ENCODE measurements at regions not wholly inside any gene's neighbourhood (a gene's known extent, or its start where the extent isn't known, plus 50 kb on each side); places are given as distances from the start of the nearest gene placed in this dataset.

GRCh38 chr3:28923994-28924393 lies 356.9 kb upstream of the RBMS3 start:
- no peaks in the 10 kb centered on the region for H3K27me3 Mint-ChIP-seq
- ATAC-seq (replicated peaks) = no peak
- H3K4me3 Mint-ChIP-seq = no peak overlapping the region
- no peak overlapping the region for H3K27ac Mint-ChIP-seq
- H3K36me3 Mint-ChIP-seq = no peaks in the 10 kb centered on the region
- DNase-seq = no peak
- H3K9me3 Mint-ChIP-seq = no peaks in the 10 kb centered on the region
- H3K4me1 Mint-ChIP-seq = no peaks in the 10 kb centered on the region

- Mint-ChIP-seq H3K4me3 (no peak overlapping the region), H3K9me3 (no peaks in the 10 kb centered on the region), H3K4me1 (no peaks in the 10 kb centered on the region), H3K27me3 (no peaks in the 10 kb centered on the region), H3K27ac (no peak overlapping the region), H3K36me3 (no peaks in the 10 kb centered on the region)
- DNase-seq (no peak), ATAC-seq (replicated peaks) (no peak)
These were observed 356.0 kb upstream of the RBMS3 start for GRCh38 chr3:28924744-28925360.

GRCh38 chr3:28933337-28933736 lies 347.5 kb upstream of the RBMS3 start:
- Mint-ChIP-seq H3K27ac (no peak overlapping the region), H3K27me3 (peaks cover 0 to 6% of the 10 kb centered on the region in 2 donors), H3K4me3 (no peak overlapping the region), H3K36me3 (no peaks in the 10 kb centered on the region), H3K4me1 (peaks cover 13 to 17% of the 10 kb centered on the region in 2 donors), H3K9me3 (no peaks in the 10 kb centered on the region)
- ATAC-seq (replicated peaks) (no peak), DNase-seq (no peak)

- ATAC-seq (replicated peaks) = no peak
- H3K4me1 Mint-ChIP-seq = peaks cover 13 to 22% of the 10 kb centered on the region in 2 donors
- no peaks in the 10 kb centered on the region for H3K9me3 Mint-ChIP-seq
- DNase-seq = no peak
- peaks cover 0 to 6% of the 10 kb centered on the region in 2 donors for H3K27me3 Mint-ChIP-seq
- H3K36me3 Mint-ChIP-seq = no peaks in the 10 kb centered on the region
- H3K4me3 Mint-ChIP-seq = no peak overlapping the region
- H3K27ac Mint-ChIP-seq = no peak overlapping the region
These were observed 346.6 kb upstream of the RBMS3 start for GRCh38 chr3:28934126-28934813.

GRCh38 chr3:28935146-28935545 lies 345.7 kb upstream of the RBMS3 start:
- H3K36me3 Mint-ChIP-seq = no peaks in the 10 kb centered on the region
- no peak overlapping the region for H3K4me3 Mint-ChIP-seq
- no peak overlapping the region for H3K27ac Mint-ChIP-seq

GRCh38 chr3:28936154-28936553 lies 344.7 kb upstream of the RBMS3 start:
- peaks cover 24 to 38% of the 10 kb centered on the region in 2 donors for H3K4me1 Mint-ChIP-seq
- H3K27ac Mint-ChIP-seq = no peak overlapping the region
- ATAC-seq (replicated peaks) (no peak), DNase-seq (no peak)
- no peaks in the 10 kb centered on the region for H3K9me3 Mint-ChIP-seq
- no peaks in the 10 kb centered on the region for H3K36me3 Mint-ChIP-seq
- no peak overlapping the region for H3K4me3 Mint-ChIP-seq
- peaks cover 0 to 6% of the 10 kb centered on the region in 2 donors for H3K27me3 Mint-ChIP-seq

More at GRCh38 chr3:28935146-28935545, 345.7 kb upstream of the RBMS3 start:
- ATAC-seq (replicated peaks) (peak; percentile 42 to 63), DNase-seq (no peak)
- Mint-ChIP-seq H3K4me1 (peaks cover 17 to 28% of the 10 kb centered on the region in 2 donors), H3K27me3 (peaks cover 0 to 6% of the 10 kb centered on the region in 2 donors), H3K9me3 (no peaks in the 10 kb centered on the region)

- Mint-ChIP-seq H3K4me1 (peaks cover 14 to 30% of the 10 kb centered on the region in 2 donors), H3K27ac (no peak overlapping the region), H3K9me3 (no peaks in the 10 kb centered on the region), H3K36me3 (no peaks in the 10 kb centered on the region), H3K27me3 (peaks cover 3 to 6% of the 10 kb centered on the region in 2 donors), H3K4me3 (peak overlapping the region; percentile 15 to 46)
- peak; percentile 73 to 86 for ATAC-seq (replicated peaks)
- DNase-seq = no peak
These were observed 340.3 kb upstream of the RBMS3 start for GRCh38 chr3:28940530-28940929.

GRCh38 chr3:28940994-28941393 lies 339.9 kb upstream of the RBMS3 start:
- ATAC-seq (replicated peaks) (peak; percentile 10 to 27), DNase-seq (no peak)
- no peak overlapping the region for H3K4me3 Mint-ChIP-seq
- no peaks in the 10 kb centered on the region for H3K36me3 Mint-ChIP-seq
- H3K4me1 Mint-ChIP-seq = peaks cover 14 to 33% of the 10 kb centered on the region in 2 donors
- H3K27me3 Mint-ChIP-seq = peaks cover 3 to 4% of the 10 kb centered on the region in 2 donors
- no peaks in the 10 kb centered on the region for H3K9me3 Mint-ChIP-seq
- H3K27ac Mint-ChIP-seq = no peak overlapping the region

GRCh38 chr3:28947061-28947460 lies 333.8 kb upstream of the RBMS3 start:
- Mint-ChIP-seq H3K27ac (no peak overlapping the region), H3K36me3 (no peaks in the 10 kb centered on the region), H3K9me3 (no peaks in the 10 kb centered on the region), H3K4me3 (no peak overlapping the region), H3K27me3 (peaks cover 0 to 3% of the 10 kb centered on the region in 2 donors), H3K4me1 (peaks cover 0 to 10% of the 10 kb centered on the region in 2 donors)
- DNase-seq (no peak), ATAC-seq (replicated peaks) (no peak)

- no peak for DNase-seq
- Mint-ChIP-seq H3K36me3 (no peaks in the 10 kb centered on the region), H3K4me1 (peaks cover 0 to 17% of the 10 kb centered on the region in 2 donors), H3K27me3 (peaks cover 0 to 3% of the 10 kb centered on the region in 2 donors), H3K27ac (no peak overlapping the region), H3K4me3 (no peak overlapping the region), H3K9me3 (no peaks in the 10 kb centered on the region)
- no peak for ATAC-seq (replicated peaks)
These were observed 333.1 kb upstream of the RBMS3 start for GRCh38 chr3:28947751-28948150.

GRCh38 chr3:28948685-28949084 lies 332.2 kb upstream of the RBMS3 start:
- ATAC-seq (replicated peaks) (no peak), DNase-seq (no peak)
- H3K27me3 Mint-ChIP-seq = peaks cover 0 to 3% of the 10 kb centered on the region in 2 donors
- H3K4me1 Mint-ChIP-seq = peaks cover 0 to 18% of the 10 kb centered on the region in 2 donors
- H3K9me3 Mint-ChIP-seq = peaks cover 0 to 2% of the 10 kb centered on the region in 2 donors
- no peaks in the 10 kb centered on the region for H3K36me3 Mint-ChIP-seq
- no peak overlapping the region for H3K4me3 Mint-ChIP-seq
- H3K27ac Mint-ChIP-seq = no peak overlapping the region

GRCh38 chr3:28949580-28949979 lies 331.3 kb upstream of the RBMS3 start:
- Mint-ChIP-seq H3K27me3 (no peaks in the 10 kb centered on the region), H3K9me3 (peaks cover 0 to 2% of the 10 kb centered on the region in 2 donors), H3K36me3 (no peaks in the 10 kb centered on the region), H3K4me3 (no peak overlapping the region), H3K27ac (no peak overlapping the region), H3K4me1 (peaks cover 0 to 18% of the 10 kb centered on the region in 2 donors)
- DNase-seq = no peak
- ATAC-seq (replicated peaks) = no peak

- no peaks in the 10 kb centered on the region for H3K27me3 Mint-ChIP-seq
- peaks cover 0 to 14% of the 10 kb centered on the region in 2 donors for H3K4me1 Mint-ChIP-seq
- H3K4me3 Mint-ChIP-seq = no peak overlapping the region
- H3K27ac Mint-ChIP-seq = no peak overlapping the region
- no peaks in the 10 kb centered on the region for H3K36me3 Mint-ChIP-seq
- H3K9me3 Mint-ChIP-seq = peaks cover 0 to 2% of the 10 kb centered on the region in 2 donors
- no peak for ATAC-seq (replicated peaks)
- no peak for DNase-seq
These were observed 330.3 kb upstream of the RBMS3 start for GRCh38 chr3:28950614-28951013.

- H3K27me3 Mint-ChIP-seq = no peaks in the 10 kb centered on the region
- no peak overlapping the region for H3K4me3 Mint-ChIP-seq
- no peak for DNase-seq
- H3K36me3 Mint-ChIP-seq = no peaks in the 10 kb centered on the region
- H3K9me3 Mint-ChIP-seq = peaks cover 0 to 2% of the 10 kb centered on the region in 2 donors
- no peak overlapping the region for H3K27ac Mint-ChIP-seq
- peak; percentile 69 to 74 for ATAC-seq (replicated peaks)
- peaks cover 0 to 12% of the 10 kb centered on the region in 2 donors for H3K4me1 Mint-ChIP-seq
These were observed 328.9 kb upstream of the RBMS3 start for GRCh38 chr3:28951772-28952556.
